ENCODE measurements at regions not wholly inside any gene's neighbourhood (a gene's known extent, or its start where the extent isn't known, plus 50 kb on each side); places are given as distances from the start of the nearest gene placed in this dataset.

GRCh38 chr1:232213928-232214327 lies 416.0 kb downstream of the SIPA1L2 start:
- Histone ChIP-seq H2BK15ac (ENCODE audit: low read depth, low read length) (no peak overlapping the region), H3K27me3 (ENCODE audit: insufficient read depth, low read length) (no peaks in the 10 kb centered on the region), H2AFZ (ENCODE audit: low read length) (no peak overlapping the region), H3K9me3 (ENCODE audit: control insufficient read depth, low read depth, low read length) (no peaks in the 10 kb centered on the region), H4K20me1 (ENCODE audit: control insufficient read depth, insufficient read depth, insufficient read length) (no peaks in the 10 kb centered on the region), H3K4me2 (ENCODE audit: insufficient read depth, insufficient read length, low read length) (no peak overlapping the region), H3K27ac (ENCODE audit: insufficient read length, low read depth, low read length) (no peak overlapping the region), H3K56ac (ENCODE audit: insufficient read length, low read depth, low read length) (no peak overlapping the region), H2BK5ac (ENCODE audit: insufficient read length, low read length) (no peak overlapping the region), H3K79me1 (ENCODE audit: insufficient read depth, low read depth, low read length, poor library complexity, severe bottlenecking) (no peaks in the 10 kb centered on the region), H3K79me2 (ENCODE audit: insufficient read depth, low read length) (no peaks in the 10 kb centered on the region), H3K4ac (ENCODE audit: low read depth, low read length) (no peak overlapping the region), H3K23me2 (ENCODE audit: insufficient read length, low read depth, low read length, poor library complexity, severe bottlenecking) (no peaks in the 10 kb centered on the region), H3K4me1 (ENCODE audit: insufficient read depth, low read length) (no peaks in the 10 kb centered on the region), H3K14ac (ENCODE audit: insufficient read depth, low read length) (no peak overlapping the region), H3T11ph (ENCODE audit: low read length) (no peak overlapping the region), H4K8ac (replicated peaks; ENCODE audit: insufficient read length, low read depth, low read length) (no peak overlapping the region), H4K91ac (ENCODE audit: insufficient read length, low read depth, low read length) (no peak overlapping the region), H2BK120ac (ENCODE audit: low read depth, low read length, poor library complexity, severe bottlenecking) (no peak overlapping the region), H2BK12ac (ENCODE audit: insufficient read length, low read depth, low read length) (no peak overlapping the region), H3K23ac (ENCODE audit: insufficient read length, low read depth, low read length) (no peak overlapping the region), H4K5ac (ENCODE audit: insufficient read length, low read depth, low read length) (no peak overlapping the region), H2AK5ac (ENCODE audit: insufficient read length, low read length) (no peak overlapping the region), H3K18ac (ENCODE audit: insufficient read length, low read depth, low read length) (no peak overlapping the region), H3K9ac (ENCODE audit: extremely low read depth, insufficient read length, low read length) (no peak overlapping the region), H2BK20ac (ENCODE audit: low read depth, low read length, poor library complexity, severe bottlenecking) (no peak overlapping the region)
- DNase-seq: no peak
- peaks cover 5 to 14% of the 10 kb centered on the region in 2 experiments; a peak in 3 of 4 replicates for H3K4me1 Mint-ChIP-seq
- H3K9me3 Mint-ChIP-seq: no peaks in the 10 kb centered on the region
- no peak for TF ChIP-seq CTCF (conservative IDR thresholded peaks at IDR 0.05)
- no peak overlapping the region for H3K4me3 Mint-ChIP-seq
- H3K36me3 Mint-ChIP-seq (ENCODE audit: insufficient read depth in 1 of 3, low read depth in 3 of 3): peaks cover 0 to 21% (median 2%) of the 10 kb centered on the region in 3 experiments; a peak in 4 of 7 replicates
- no peak overlapping the region for H3K27ac Mint-ChIP-seq
- no CpG with 5 or more reads among the region's 1 CpG for WGBS (ENCODE audit: extremely low coverage, insufficient read length, low lambda C conversion rate)
- H3K27me3 Mint-ChIP-seq (ENCODE audit: low read depth): peaks cover under 1% of the 10 kb centered on the region; the same call in 1 of the 2 replicates
